Activated T-helper 2 cell treated with anti-CD3 and anti-CD28 coated beads, Interferon-gamma antibody, Interleukin-2, Interleukin-4, amounts not matched to agents 10 μg/mL and 5 μg/mL and 100 μg/mL, durations not matched to agents 14 hours and 24 hours and 36 hours (primary cell): ENCODE measurements at regions not wholly inside any gene's neighbourhood (a gene's known extent, or its start where the extent isn't known, plus 50 kb on each side); places are given as distances from the start of the nearest gene placed in this dataset.

Experiments used
- DNase-seq: peaks from one replicate; pipeline ENCODE4 v3.0.0; 2021; ENCODE audit warnings: low spot score
- H3K27ac Mint-ChIP-seq: one replicate; pipeline ENCODE4 v1.8.0; 2021; ENCODE audit warnings: mixed read lengths
- H3K27me3 Mint-ChIP-seq: one replicate; pipeline ENCODE4 v1.8.0; 2021; ENCODE audit warnings: low read depth, mixed read lengths
- H3K36me3 Mint-ChIP-seq: one replicate; pipeline ENCODE4 v1.8.0; 2021; ENCODE audit warnings: low read depth, mixed read lengths
- H3K4me1 Mint-ChIP-seq: one replicate; pipeline ENCODE4 v1.8.0; 2021; ENCODE audit warnings: low read depth, mixed read lengths
- H3K4me3 Mint-ChIP-seq: one replicate; pipeline ENCODE4 v1.8.0; 2021; ENCODE audit warnings: low read depth, mild to moderate bottlenecking, moderate library complexity, mixed read lengths
- H3K9me3 Mint-ChIP-seq: one replicate; pipeline ENCODE4 v1.8.0; 2021; ENCODE audit warnings: mixed read lengths
- intact Hi-C: fragments of 100-400 bp; cut with micrococcal nuclease; formaldehyde crosslinking; loops from one replicate; pipeline ENCODE4 v1.15.1; 2023

DNA sequence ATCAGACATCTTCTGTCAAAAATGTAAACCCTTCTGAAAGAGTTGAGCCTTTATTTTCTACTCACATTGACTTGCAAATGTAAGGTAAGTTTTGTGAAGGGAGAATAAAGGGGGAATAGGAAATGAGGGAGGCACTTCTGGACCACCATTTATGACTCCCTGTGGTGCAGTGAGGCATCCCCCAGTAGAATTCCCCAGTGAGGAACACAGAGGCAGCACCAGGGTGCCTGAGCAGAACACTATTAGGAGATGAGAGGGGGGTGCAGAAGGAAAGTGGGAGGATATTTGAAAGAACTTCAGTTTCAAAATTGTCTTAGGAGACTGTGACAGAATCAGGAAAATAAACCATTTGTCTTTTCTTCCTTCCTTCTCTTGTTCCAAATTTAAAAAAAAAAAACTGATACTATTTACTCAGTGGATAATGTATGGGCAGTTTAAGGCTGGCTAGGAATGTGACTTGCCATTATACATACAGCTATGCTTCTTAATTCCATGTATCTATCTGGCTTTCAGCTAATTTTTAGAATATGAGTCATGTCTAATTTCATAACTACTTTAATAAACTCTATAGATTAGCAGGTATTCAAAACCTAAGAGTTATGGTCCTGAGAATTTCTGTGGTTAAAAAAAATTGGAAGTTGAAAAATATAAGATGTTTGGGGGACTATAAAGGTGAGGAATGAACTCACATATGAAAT, 478.1 kb upstream of the CHAC2 start:
- intact Hi-C loops = no loop called here
- no peak overlapping the region for H3K27ac Mint-ChIP-seq
- H3K27me3 Mint-ChIP-seq = no peaks in the 10 kb centered on the region
- no peaks in the 10 kb centered on the region for H3K36me3 Mint-ChIP-seq
- no peak overlapping the region for H3K4me3 Mint-ChIP-seq
- H3K9me3 Mint-ChIP-seq = no peaks in the 10 kb centered on the region
- H3K4me1 Mint-ChIP-seq = no peaks in the 10 kb centered on the region
- no peak for DNase-seq

DNA sequence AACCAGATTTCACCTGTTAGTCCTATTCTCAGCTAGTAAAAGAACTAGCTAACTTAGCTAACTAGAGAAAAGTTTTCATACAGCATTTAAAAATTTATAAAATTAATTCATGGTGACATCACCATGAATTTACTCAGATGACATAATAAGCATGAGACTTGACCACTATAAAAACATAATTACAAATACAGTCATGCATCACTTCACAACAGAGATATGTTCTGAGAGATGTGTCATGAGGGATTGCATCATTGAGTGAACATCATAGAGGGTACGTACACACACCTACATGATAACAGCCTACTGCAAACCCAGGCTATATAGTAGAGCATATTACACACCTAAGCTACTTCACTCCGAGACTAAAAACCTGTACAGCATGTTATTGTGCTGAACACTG, 481.3 kb upstream of the CHAC2 start:
- Mint-ChIP-seq H3K27me3 (no peaks in the 10 kb centered on the region), H3K4me1 (no peaks in the 10 kb centered on the region), H3K9me3 (no peaks in the 10 kb centered on the region), H3K36me3 (no peaks in the 10 kb centered on the region), H3K4me3 (no peak overlapping the region), H3K27ac (no peak overlapping the region)
- DNase-seq = no peak
- intact Hi-C loops = no loop called here

DNA sequence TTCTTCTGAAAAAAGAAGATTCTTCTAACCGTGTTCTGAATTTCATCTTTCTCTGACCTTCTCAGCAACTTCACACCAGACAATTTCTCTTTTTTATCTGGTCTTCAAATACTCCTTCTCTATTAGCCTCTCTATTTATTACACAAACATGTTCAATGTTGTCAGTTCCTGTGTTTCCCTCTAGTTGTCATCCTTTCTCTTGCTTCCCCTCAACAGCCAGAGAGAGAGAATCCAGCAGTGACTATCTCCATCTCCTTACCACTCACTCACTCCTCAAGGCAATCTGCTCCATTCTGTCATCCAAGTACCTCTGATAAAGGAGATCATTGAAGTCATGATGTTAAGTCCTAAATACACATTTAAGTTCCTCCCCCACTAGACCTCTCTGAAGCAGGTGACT, 491.9 kb upstream of the CHAC2 start:
- no peaks in the 10 kb centered on the region for H3K36me3 Mint-ChIP-seq
- intact Hi-C loops = no loop called here
- DNase-seq = no peak
- no peaks in the 10 kb centered on the region for H3K9me3 Mint-ChIP-seq
- H3K4me1 Mint-ChIP-seq = no peaks in the 10 kb centered on the region
- no peak overlapping the region for H3K4me3 Mint-ChIP-seq
- no peak overlapping the region for H3K27ac Mint-ChIP-seq
- H3K27me3 Mint-ChIP-seq = no peaks in the 10 kb centered on the region

DNA sequence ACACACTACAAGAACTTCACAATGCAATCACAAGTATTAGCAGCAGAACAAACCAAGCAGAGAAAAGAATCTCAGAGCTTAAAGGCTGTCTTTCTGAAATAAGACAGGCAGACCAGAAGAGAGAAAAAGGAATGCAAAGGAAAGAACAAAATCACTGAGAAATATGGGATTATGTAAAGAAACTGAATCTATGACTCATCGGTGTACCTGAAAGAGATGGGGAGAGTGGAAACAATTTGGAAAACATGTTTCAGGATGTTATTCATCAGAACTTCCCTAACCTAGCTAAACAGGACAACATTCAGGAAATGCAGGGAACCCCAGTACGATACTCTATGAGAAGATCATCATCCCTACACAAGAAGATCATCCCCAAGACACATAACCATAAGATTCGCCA, 499.0 kb upstream of the CHAC2 start:
- Mint-ChIP-seq H3K36me3 (no peaks in the 10 kb centered on the region), H3K9me3 (no peaks in the 10 kb centered on the region), H3K4me3 (no peak overlapping the region), H3K27ac (no peak overlapping the region), H3K4me1 (no peaks in the 10 kb centered on the region), H3K27me3 (no peaks in the 10 kb centered on the region)
- intact Hi-C loops = no loop called here
- no peak for DNase-seq

DNA sequence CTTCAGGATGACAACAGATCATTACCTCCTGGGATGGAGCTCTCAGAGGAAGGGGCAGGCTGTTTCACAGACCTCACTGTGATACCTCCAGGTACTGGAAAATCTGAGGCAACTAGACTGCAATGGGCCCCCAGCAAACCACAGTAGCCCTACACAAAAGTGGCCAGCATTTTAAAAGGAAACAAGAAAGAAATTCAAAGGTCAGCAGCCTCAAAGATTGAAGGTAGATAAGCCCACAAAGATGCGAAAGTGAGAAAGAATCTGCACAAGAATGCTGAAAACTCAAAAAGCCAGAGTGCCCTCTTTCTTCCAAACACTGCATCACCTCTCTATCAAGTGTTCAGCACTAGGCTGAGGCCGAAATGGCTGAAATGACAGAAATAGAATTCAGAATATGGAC, 499.5 kb upstream of the CHAC2 start:
- Mint-ChIP-seq H3K27ac (no peak overlapping the region), H3K36me3 (no peaks in the 10 kb centered on the region), H3K27me3 (no peaks in the 10 kb centered on the region), H3K4me3 (no peak overlapping the region), H3K4me1 (no peaks in the 10 kb centered on the region), H3K9me3 (no peaks in the 10 kb centered on the region)
- no peak for DNase-seq
- intact Hi-C loops = no loop called here

DNA sequence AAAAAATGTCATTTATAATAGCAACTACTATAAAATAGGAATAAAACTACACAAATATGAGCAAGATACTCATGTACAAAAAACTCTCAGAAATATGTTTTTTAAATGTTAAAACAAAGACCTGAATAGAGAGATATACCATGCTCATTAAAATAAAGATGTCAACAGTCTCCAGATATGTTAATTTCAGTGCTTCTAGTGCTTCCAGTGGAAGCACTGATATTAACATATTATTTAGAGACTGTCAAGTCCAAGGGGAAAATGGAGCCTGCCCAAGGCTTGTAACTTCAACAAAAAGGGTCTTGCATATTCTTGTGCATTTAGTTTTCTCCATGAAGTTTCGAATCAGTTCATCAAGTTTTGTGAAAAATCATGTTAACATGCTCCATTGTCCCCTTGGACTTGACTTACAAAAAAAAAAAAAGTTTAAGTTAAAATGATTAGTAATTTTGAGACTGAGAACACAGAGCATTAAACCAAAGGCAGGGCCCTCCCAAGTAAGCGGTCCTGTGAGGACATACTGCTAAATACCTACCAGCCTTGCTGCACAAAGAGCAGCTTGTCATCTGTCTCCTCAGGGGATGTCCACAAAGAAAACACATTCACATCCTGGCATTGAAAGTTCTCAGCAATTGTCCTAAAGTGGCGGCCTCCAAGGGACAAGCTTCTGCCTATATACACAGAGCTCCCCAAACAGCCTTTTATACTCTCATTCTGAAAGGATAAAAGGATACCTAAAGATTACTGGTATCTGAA, 501.9 kb upstream of the CHAC2 start:
- Mint-ChIP-seq H3K27me3 (no peaks in the 10 kb centered on the region), H3K36me3 (no peaks in the 10 kb centered on the region), H3K4me1 (no peaks in the 10 kb centered on the region), H3K9me3 (no peaks in the 10 kb centered on the region), H3K4me3 (no peak overlapping the region), H3K27ac (no peak overlapping the region)
- no peak for DNase-seq
- intact Hi-C loops = no loop called here

DNA sequence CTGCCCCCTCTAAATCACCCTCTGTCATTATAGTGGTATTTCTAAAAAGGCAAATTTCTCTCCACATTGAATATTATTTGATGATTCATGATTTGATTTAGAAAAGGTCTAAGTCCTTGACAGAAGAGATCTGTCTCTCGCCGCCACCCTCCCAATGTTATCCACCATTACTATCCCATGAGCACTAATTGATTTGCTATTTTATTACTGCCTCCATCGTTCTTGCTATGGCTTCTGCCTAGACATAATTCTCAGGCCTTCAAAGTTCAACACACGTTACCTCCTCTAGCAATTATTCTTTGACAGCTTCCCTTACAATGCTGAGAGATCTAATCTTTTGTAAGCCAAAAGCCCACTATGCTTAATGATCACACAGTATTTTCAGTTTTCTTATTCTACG, 507.0 kb upstream of the CHAC2 start:
- no peaks in the 10 kb centered on the region for H3K4me1 Mint-ChIP-seq
- DNase-seq = no peak
- H3K4me3 Mint-ChIP-seq = no peak overlapping the region
- no peak overlapping the region for H3K27ac Mint-ChIP-seq
- no peaks in the 10 kb centered on the region for H3K36me3 Mint-ChIP-seq
- no peaks in the 10 kb centered on the region for H3K9me3 Mint-ChIP-seq
- intact Hi-C loops = no loop called here
- H3K27me3 Mint-ChIP-seq = no peaks in the 10 kb centered on the region

DNA sequence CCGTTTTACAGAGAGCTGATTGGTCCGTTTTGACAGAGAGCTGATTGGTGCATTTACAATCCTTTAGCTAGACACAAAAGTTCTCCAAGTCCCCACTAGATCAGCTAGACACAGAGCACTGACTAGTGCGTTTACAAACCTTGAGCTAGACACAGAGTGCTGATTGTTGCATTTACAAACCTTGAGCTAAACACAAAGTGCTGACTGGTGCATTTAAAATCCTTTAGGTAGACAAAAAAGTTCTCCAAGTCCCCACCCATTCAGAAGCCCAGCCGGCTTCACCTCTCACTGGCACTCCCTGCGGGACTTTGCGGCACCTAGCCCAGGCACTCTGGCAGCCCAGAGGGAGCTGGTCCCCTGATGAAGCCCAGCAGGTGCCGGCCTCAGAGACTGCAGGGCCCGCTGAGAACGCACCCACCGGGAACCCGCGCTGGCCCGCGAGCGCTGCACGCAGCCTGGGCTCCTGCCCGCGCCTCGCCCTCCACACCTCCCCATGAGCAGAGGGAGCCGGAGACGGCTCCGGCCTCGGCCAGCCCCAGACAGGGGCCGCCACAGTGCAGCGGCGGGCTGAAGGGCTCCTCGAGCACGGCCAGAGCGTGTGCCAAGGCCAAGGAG, 508.1 kb upstream of the CHAC2 start:
- Mint-ChIP-seq H3K4me3 (no peak overlapping the region), H3K27ac (no peak overlapping the region), H3K36me3 (no peaks in the 10 kb centered on the region), H3K27me3 (no peaks in the 10 kb centered on the region), H3K9me3 (no peaks in the 10 kb centered on the region), H3K4me1 (no peaks in the 10 kb centered on the region)
- no peak for DNase-seq
- intact Hi-C loops = no loop called here

DNA sequence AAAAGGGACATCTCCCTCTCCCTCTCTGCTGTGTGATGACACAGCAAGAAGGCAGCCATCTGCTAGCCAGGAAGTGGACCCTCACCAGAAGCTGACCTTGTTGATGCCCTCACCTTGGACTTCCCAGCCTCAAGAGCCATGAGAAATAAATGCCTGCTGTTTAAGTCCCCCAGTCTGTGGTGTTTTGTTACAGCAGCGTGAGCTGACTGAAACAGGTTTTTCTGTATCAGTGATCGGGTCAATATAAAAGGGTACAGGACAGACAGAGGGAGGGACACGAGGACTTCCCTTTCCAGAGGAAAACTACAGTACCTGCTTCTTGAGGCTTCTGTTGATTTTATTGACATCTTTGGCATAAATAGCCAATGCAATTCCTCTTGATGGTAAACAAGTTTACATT, 510.3 kb upstream of the CHAC2 start:
- intact Hi-C loops = no loop called here
- H3K36me3 Mint-ChIP-seq = no peaks in the 10 kb centered on the region
- no peaks in the 10 kb centered on the region for H3K4me1 Mint-ChIP-seq
- H3K27me3 Mint-ChIP-seq = no peaks in the 10 kb centered on the region
- H3K4me3 Mint-ChIP-seq = no peak overlapping the region
- no peak for DNase-seq
- no peak overlapping the region for H3K27ac Mint-ChIP-seq
- H3K9me3 Mint-ChIP-seq = no peaks in the 10 kb centered on the region

DNA sequence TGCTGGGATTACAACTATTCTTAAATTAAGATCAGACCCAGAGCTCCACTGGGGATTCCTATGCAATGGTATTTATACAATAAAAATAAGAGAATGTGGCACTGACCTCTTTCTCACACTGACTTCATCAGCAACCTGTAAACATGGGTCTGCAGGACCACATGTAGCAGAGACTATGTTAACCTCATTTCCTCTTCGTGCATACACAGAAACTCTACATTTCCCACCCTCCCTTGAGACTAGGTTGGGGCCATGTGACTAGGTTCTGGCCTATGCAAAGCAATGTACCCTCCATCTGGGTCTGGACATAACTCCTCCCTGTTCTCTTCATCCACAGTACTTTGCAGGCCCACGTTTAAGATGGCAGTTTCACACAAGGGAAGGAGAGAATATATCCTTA, 514.4 kb upstream of the CHAC2 start:
- DNase-seq = no peak
- H3K4me1 Mint-ChIP-seq = no peaks in the 10 kb centered on the region
- no peak overlapping the region for H3K27ac Mint-ChIP-seq
- intact Hi-C loops = no loop called here
- H3K27me3 Mint-ChIP-seq = no peaks in the 10 kb centered on the region
- H3K4me3 Mint-ChIP-seq = no peak overlapping the region
- no peaks in the 10 kb centered on the region for H3K36me3 Mint-ChIP-seq
- no peaks in the 10 kb centered on the region for H3K9me3 Mint-ChIP-seq

DNA sequence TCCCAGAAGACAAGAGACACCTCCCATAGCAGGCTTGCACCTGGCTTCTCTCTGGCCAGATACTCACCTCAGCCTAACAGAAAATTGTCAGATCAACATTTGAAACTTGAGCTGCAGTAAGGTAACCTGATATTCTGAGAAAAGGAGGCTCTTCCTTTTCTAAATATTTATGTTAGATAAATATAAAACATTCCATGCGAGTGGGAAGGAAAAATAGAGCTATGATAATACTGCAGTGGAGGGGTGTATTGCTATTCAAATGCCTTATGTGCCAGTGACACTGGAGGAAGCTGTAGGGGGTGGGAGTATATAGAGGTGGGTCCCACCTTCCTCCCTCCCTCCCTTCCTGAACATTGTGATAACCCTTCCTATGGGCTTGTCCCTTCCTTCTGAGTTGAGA, 515.5 kb upstream of the CHAC2 start:
- Mint-ChIP-seq H3K36me3 (no peaks in the 10 kb centered on the region), H3K4me3 (no peak overlapping the region), H3K9me3 (no peaks in the 10 kb centered on the region), H3K27ac (no peak overlapping the region), H3K27me3 (no peaks in the 10 kb centered on the region), H3K4me1 (no peaks in the 10 kb centered on the region)
- no peak for DNase-seq
- intact Hi-C loops = no loop called here

DNA sequence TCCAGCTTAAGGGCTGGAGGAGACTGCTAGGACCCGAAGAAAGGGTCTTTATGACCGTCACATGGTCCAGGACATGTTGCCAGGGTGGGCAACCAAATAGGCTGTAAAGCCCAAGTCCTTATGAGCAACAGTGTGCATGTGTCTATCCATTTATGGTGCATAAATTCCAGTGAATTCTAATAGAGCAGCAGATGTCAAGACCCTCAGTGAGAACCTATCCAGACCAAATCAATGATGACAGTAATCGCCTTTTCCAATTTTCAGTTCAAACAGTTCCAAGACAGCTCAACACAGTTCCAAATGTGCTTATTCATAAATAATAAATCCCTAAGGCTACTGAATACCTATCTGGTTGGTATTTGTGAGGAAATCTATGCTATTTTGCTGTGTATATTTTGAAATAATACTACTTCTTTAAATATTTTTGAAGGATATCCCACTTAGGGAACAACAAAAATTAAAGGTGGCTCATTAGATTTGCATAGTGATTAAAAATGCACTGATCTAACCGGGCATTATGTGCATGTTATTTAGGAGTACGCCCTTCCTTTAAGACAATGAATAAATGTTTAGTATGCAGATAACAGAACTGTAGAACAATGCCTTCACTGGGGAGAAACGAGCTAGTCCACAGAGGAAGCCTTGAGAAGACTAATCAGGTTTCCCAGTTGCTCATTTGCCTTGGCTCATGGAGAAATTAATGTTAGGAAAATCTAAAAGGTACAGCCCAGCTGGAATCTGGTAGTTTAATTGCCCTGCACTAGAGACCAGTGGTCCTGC, 519.5 kb upstream of the CHAC2 start:
- no peak for DNase-seq
- Mint-ChIP-seq H3K9me3 (no peaks in the 10 kb centered on the region), H3K4me3 (no peak overlapping the region), H3K4me1 (no peaks in the 10 kb centered on the region), H3K36me3 (no peaks in the 10 kb centered on the region), H3K27ac (no peak overlapping the region), H3K27me3 (no peaks in the 10 kb centered on the region)
- intact Hi-C loops = no loop called here

DNA sequence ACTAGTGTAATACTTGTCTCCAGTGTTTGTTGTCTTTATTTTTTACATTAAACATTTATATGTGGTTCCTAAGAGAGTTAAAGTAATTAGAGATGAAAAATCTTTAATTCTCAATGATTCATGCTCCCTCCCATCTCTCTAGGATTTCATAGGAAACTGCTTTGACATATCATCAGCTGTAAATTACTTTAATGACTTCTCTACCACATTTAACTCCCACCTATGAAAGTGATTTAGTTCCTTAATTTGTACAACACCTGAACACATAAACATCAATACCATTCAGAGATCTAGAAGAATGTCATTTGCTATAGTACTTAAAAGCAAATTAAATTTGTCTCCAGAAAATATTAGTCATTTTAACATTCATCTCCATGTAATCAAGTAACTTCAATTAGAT, 524.2 kb upstream of the CHAC2 start:
- Mint-ChIP-seq H3K27me3 (no peaks in the 10 kb centered on the region), H3K4me1 (no peaks in the 10 kb centered on the region), H3K9me3 (no peaks in the 10 kb centered on the region), H3K27ac (no peak overlapping the region), H3K4me3 (no peak overlapping the region), H3K36me3 (no peaks in the 10 kb centered on the region)
- no peak for DNase-seq
- intact Hi-C loops = no loop called here
